Endothelial cell of umbilical vein (primary cell): ENCODE measurements at regions not wholly inside any gene's neighbourhood (a gene's known extent, or its start where the extent isn't known, plus 50 kb on each side); places are given as distances from the start of the nearest gene placed in this dataset.

Source experiments
- EZH2 ChIP-seq: IDR thresholded peaks from 2 replicates; pipeline ENCODE4 v1.6.1; 2012; ENCODE audit warnings: borderline replicate concordance, low read depth, mild to moderate bottlenecking, moderate library complexity, low read length, inconsistent platforms; ENCODE audit not compliant: severe bottlenecking
- POLR2A ChIP-seq: IDR thresholded peaks from 2 replicates; pipeline ENCODE4 v1.6.1; 2012; ENCODE audit warnings: low read depth, mild to moderate bottlenecking, control low read depth, low read length
- POLR2AphosphoS5 ChIP-seq: IDR thresholded peaks from 2 replicates; pipeline ENCODE4 v1.6.1; 2012; ENCODE audit warnings: low read depth, mild to moderate bottlenecking, control low read depth, low read length, moderate library complexity; ENCODE audit not compliant: insufficient read depth
- TF ChIP-seq, protein P1 (sequence below), 2 donors: IDR thresholded peaks; 1 replicate in 1 of 2; 2 replicates in 1 of 2; pipeline ENCODE4 v1.5.1; 2011; ENCODE audit warnings: low read length in 2 of 2, mild to moderate bottlenecking in 2 of 2, moderate library complexity in 2 of 2, control low read depth in 1 of 2, inconsistent platforms in 1 of 2, low read depth in 1 of 2; ENCODE audit not compliant: insufficient read depth in 1 of 2; ENCODE audit errors: extremely low read depth in 1 of 2
- TF ChIP-seq, protein P2 (sequence below): IDR thresholded peaks from 2 replicates; pipeline ENCODE4 v1.6.1; 2011; ENCODE audit not compliant: insufficient read depth, insufficient read length

DNA sequence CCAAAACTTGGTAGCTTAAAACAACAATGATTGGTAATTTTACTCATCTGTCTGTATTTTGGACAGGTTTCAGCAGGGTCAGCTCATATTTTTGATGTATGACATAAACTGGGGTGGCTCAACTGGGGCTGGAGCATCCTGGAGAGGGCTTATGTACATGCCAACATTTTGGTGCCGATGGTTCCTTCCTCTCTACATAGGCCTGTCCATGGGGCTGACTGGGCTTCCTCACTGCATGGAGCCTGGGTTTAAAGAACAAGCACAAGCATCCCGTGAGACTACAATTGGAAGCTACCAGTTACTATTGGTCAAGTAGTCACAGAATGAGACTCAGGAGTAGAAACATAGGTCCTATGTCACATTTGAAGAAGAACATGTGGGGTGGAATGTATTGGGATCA lies 95.0 kb downstream of the DDX1 start:
- TF ChIP-seq EZH2 (no peak), POLR2A (no peak), POLR2AphosphoS5 (no peak)
- TF ChIP-seq, protein P1, sequence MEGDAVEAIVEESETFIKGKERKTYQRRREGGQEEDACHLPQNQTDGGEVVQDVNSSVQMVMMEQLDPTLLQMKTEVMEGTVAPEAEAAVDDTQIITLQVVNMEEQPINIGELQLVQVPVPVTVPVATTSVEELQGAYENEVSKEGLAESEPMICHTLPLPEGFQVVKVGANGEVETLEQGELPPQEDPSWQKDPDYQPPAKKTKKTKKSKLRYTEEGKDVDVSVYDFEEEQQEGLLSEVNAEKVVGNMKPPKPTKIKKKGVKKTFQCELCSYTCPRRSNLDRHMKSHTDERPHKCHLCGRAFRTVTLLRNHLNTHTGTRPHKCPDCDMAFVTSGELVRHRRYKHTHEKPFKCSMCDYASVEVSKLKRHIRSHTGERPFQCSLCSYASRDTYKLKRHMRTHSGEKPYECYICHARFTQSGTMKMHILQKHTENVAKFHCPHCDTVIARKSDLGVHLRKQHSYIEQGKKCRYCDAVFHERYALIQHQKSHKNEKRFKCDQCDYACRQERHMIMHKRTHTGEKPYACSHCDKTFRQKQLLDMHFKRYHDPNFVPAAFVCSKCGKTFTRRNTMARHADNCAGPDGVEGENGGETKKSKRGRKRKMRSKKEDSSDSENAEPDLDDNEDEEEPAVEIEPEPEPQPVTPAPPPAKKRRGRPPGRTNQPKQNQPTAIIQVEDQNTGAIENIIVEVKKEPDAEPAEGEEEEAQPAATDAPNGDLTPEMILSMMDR (IDR thresholded peaks at IDR 0.05; ENCODE audit: extremely low read depth in 1 of 2, insufficient read depth in 1 of 2, low read depth in 1 of 2, low read length in 2 of 2): no peak
- TF ChIP-seq, protein P2, sequence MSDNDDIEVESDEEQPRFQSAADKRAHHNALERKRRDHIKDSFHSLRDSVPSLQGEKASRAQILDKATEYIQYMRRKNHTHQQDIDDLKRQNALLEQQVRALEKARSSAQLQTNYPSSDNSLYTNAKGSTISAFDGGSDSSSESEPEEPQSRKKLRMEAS: no peak
